GM12891 (cell line): ENCODE measurements at regions not wholly inside any gene's neighbourhood (a gene's known extent, or its start where the extent isn't known, plus 50 kb on each side); places are given as distances from the start of the nearest gene placed in this dataset.

Source experiments
- DNase-seq: peaks from one replicate; pipeline ENCODE4 v3.0.0; 2011; ENCODE audit warnings: low spot score; ENCODE audit not compliant: insufficient read length
- FAIRE-seq: peaks from 2 replicates; lab custom pipeline; 2011; peaks lifted over from hg19 to GRCh38; lab: Jason Lieb, UNC
- PAX5 ChIP-seq: IDR thresholded peaks from 2 replicates; pipeline ENCODE4 v1.6.1; 2011; ENCODE audit warnings: low read length, moderate library complexity, mild to moderate bottlenecking; ENCODE audit not compliant: insufficient read depth, severe bottlenecking
- POLR2A ChIP-seq: IDR thresholded peaks from 2 replicates; pipeline ENCODE4 v1.6.1; 2011; ENCODE audit warnings: low read depth, low read length, control low read depth
- POLR2AphosphoS5 ChIP-seq: IDR thresholded peaks from 2 replicates; pipeline ENCODE4 v1.6.1; 2011; ENCODE audit warnings: low read depth, low read length, control low read depth
- POU2F2 ChIP-seq: IDR thresholded peaks from 2 replicates; pipeline ENCODE4 v1.6.1; 2011; ENCODE audit warnings: low read depth, mild to moderate bottlenecking, control low read depth, low read length, moderate library complexity
- SPI1 ChIP-seq: IDR thresholded peaks from 2 replicates; pipeline ENCODE4 v1.6.1; 2011; ENCODE audit warnings: low read depth, low read length, control low read depth
- TAF1 ChIP-seq: IDR thresholded peaks from 2 replicates; pipeline ENCODE4 v1.6.1; 2011; ENCODE audit warnings: low read depth, low read length, control low read depth

DNA sequence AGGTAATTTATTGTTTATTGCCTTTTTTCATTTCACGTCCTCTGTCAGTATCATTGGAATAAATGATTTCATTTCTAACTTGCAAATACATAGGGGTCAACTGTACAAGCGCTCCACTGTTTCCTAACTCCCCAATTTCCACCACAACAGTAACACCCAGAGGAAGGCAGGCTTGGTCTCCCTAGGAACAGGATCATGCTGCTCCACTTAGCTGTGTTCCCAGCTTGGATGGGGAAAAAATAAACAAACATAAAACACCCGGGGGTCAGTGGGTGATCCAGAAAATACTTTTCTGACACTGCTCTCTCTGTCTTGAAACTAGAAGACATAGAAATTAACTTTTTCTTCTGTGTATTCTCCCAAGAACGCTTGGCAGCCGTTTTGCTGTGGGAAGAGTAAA, 772.5 kb downstream of the TRIML1 start:
- no peak for DNase-seq
- TF ChIP-seq SPI1 (no peak), POLR2AphosphoS5 (no peak), TAF1 (no peak), POLR2A (no peak), PAX5 (no peak), POU2F2 (no peak)
- FAIRE-seq = no peak

DNA sequence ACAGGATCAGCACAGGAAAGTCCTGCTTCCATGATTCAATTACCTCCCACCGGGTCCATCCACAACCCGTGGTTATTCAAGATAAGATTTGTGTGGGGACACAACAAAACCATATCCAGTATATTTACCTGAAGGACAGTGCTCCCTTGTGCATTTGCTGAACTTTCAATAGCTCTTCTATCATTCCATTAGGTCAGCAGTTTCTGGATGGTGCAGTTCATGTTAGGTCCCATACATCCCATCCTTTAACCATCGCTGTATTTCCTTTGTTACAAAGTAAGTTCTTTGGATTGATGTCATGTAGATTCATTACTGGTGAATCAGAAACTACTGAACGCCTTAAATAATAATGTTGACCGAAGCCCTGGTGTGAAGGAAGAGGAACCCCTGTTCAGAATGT, 775.9 kb downstream of the TRIML1 start:
- DNase-seq = no peak
- TF ChIP-seq PAX5 (no peak), POLR2AphosphoS5 (no peak), SPI1 (no peak), TAF1 (no peak), POU2F2 (no peak), POLR2A (no peak)
- FAIRE-seq = no peak

DNA sequence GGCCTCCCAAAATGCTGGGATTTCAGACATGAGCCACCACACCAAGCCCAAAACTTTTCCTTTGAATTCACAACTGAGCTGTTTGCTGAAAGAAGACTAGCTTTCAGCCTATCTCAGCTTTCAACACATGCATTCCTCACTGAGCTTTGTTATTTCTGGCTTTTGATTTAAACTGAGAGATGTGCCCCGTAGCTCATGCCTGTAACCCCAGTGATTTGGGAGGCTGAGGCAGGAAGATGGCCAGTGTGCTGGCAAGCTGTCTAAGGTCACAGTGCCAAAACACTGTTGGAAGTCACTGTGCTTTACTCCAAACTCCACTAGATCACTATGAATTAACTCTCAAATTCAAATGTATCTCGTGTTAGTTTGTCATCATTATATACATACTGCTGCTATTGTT, 779.5 kb downstream of the TRIML1 start:
- no peak for FAIRE-seq
- no peak for DNase-seq
- TF ChIP-seq POU2F2 (no peak), POLR2A (no peak), PAX5 (no peak), POLR2AphosphoS5 (no peak), TAF1 (no peak), SPI1 (no peak)

DNA sequence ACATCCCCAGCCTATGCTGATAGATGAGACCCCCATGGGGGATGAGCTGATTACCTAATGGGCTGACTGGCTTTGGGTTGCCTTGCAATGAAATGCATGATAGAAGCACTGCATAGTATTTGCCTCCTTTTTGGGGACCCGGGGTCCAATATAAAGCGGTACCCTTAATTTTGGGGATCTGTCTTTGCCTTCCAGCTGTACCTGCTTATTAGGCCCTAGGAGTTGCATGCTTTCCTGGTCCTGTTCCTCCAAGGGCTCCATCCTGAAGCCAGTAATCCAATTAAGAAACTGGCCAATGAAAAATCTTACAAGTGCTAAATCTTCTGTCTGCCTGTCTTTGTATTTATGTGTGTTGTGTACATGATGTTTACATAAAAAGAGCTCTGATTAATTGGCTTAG, 791.6 kb downstream of the TRIML1 start:
- TF ChIP-seq POLR2AphosphoS5 = no peak
- no peak for TF ChIP-seq TAF1
- TF ChIP-seq POU2F2 = no peak
- no peak for TF ChIP-seq PAX5
- no peak for TF ChIP-seq POLR2A
- TF ChIP-seq SPI1 = no peak
- DNase-seq (no peak), FAIRE-seq (no peak)

DNA sequence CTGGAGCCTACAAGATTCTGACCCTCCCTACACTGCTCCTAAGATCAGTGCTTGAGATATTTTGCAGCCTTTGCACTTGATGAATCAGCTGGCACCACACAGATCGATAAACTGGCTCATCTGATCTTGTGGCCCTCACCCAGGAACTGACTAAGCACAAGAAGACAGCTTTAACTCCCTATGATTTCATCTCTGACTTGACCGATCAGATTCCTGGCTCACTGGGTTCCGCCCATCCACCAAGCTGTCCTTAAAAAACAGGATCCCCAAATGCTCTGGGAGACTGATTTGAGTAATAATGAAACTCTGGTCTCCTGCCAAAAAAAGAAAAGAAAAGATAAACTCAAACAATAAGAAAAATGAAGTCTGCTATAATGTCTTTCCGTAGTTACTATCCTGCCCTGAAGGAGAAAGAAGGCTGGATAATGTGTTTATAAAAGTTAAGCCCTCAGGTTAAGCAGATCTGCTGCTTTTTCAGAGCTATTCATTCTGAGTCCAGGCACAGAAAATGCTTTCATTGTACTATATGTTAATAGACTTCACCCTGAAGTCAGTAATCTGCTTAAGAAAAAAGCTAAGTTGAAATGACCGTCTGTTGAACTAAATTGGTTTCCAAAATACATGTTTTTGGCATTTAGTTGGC, 795.2 kb downstream of the TRIML1 start:
- TF ChIP-seq POLR2AphosphoS5 (no peak), TAF1 (no peak), PAX5 (no peak), POU2F2 (no peak), SPI1 (no peak), POLR2A (no peak)
- FAIRE-seq (no peak), DNase-seq (no peak)

DNA sequence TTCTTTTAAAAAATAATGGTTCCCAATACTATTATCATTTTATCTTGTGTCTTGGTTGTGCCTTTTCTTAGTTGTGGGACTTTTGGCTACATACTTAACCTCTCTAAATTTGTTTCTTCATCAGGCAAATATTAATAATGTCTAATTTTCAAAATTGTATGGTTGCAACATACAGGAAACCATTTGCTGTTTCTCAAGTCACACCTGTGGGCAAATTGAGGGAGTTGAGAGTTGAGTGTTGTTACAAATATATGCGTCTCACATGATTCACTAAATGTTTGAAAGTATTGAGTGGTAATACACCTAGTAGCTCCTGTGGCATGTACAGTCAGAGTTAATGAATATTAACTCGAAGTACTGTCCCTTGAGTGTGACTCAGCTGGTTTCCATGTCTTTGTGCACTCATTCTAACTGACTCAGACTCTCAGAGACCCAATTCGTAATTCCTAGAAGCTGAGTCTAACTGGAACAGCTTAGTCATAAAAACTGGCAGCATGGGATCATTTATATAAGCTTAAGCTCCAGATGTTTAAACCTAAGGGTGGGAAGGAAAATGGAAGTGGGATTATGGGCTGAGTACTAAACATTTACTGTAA, 802.4 kb downstream of the TRIML1 start:
- FAIRE-seq (no peak), DNase-seq (no peak)
- no peak for TF ChIP-seq POLR2AphosphoS5
- TF ChIP-seq POLR2A = no peak

DNA sequence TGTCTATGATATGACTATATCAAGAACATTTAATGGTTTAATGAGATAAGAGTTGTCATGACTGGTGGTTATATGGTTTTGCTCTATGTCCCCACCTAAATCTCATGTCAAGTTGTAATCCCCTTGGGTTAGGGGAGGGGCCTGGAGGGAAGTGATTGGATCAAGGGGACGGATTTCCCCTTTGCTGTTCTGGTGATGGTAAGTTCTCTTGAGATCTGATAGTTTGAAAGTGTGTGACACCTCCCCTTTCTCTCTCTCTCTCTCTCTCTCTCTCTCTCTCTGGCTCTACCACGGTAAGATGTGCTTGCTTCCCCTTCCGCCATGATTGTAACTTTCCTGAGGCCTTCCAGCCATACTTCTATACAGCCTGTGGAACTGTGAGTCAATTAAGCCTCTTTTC, 803.4 kb downstream of the TRIML1 start:
- no peak for TF ChIP-seq POLR2A
- TF ChIP-seq PAX5 = no peak
- TF ChIP-seq POU2F2 = no peak
- no peak for TF ChIP-seq TAF1
- FAIRE-seq (no peak), DNase-seq (no peak)

DNA sequence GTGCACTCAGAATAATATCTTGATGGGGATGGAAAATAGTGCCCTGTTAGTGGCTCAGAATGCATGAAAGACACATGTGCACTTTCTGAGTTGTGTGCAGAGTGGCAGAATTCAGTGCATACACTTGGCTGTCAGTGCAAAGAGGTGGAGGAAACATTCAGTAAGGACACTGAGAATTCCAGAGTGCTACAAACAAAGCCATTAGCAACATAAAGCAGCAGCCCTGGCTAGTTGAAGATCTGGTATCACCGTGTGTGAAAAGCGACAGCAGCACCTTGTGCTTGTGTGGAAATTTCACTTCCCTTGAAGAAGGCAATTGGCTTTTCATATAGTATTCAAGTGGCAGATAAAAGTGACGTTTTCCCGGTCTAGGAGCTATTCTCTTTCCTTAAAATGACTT, 810.4 kb downstream of the TRIML1 start:
- DNase-seq (no peak), FAIRE-seq (no peak)
- TF ChIP-seq TAF1 (no peak), SPI1 (no peak), PAX5 (no peak), POLR2AphosphoS5 (no peak), POLR2A (no peak), POU2F2 (no peak)

DNA sequence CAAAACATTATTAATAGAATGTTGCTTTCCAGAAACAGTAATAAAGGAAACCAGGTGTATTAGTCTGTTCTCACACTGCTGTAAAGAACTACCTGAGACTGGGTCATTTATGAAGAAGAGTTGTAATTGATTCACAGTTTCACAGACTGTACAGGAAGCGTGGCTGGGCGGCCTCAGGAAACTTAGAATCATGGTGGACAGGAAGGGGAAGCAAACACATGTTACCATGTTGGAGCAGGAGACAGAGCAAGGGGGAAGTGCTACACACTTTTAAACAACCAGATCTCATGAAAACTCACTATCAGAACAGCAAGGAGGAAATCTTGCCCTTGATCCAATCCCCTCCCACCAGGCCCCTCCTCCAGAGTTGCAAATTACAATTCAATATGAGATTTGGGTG, 815.8 kb downstream of the TRIML1 start:
- FAIRE-seq (no peak), DNase-seq (no peak)
- TF ChIP-seq PAX5 = no peak
- no peak for TF ChIP-seq TAF1
- TF ChIP-seq POLR2AphosphoS5 = no peak
- TF ChIP-seq POLR2A = no peak
- no peak for TF ChIP-seq SPI1
- TF ChIP-seq POU2F2 = no peak

DNA sequence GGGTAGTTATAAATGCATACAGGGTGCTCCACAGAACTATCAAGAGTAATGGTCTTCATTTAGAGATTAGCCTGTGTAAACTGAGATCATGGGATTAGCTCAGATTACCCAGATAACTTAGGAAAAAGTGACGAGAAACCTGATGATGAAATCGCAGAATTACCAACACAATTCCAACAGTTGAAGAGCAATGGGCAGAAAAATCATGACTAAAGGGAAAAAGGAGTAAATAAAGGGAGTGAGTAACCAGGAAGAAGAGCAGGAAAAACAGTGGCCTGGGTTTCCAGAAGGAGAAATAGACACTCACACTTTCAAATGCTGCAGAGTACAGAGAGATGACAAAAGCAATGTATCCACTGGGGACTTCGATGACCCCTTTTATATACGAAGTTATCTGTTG, 817.3 kb downstream of the TRIML1 start:
- TF ChIP-seq TAF1 = no peak
- TF ChIP-seq SPI1 = no peak
- TF ChIP-seq PAX5 = no peak
- no peak for TF ChIP-seq POLR2A
- TF ChIP-seq POLR2AphosphoS5 = no peak
- no peak for TF ChIP-seq POU2F2
- no peak for DNase-seq
- FAIRE-seq = no peak
